ENCODE measurements at regions not wholly inside any gene's neighbourhood (a gene's known extent, or its start where the extent isn't known, plus 50 kb on each side); places are given as distances from the start of the nearest gene placed in this dataset.

GRCh38 chr6:1066449-1067090 is 245.3 kb upstream of the FOXQ1 start:
- DNase-seq (ENCODE audit: low read depth) = no peak
- H3K4me3 ChIP-seq (ENCODE audit: low read length) = no peak overlapping the region
- TF ChIP-seq, protein P1, sequence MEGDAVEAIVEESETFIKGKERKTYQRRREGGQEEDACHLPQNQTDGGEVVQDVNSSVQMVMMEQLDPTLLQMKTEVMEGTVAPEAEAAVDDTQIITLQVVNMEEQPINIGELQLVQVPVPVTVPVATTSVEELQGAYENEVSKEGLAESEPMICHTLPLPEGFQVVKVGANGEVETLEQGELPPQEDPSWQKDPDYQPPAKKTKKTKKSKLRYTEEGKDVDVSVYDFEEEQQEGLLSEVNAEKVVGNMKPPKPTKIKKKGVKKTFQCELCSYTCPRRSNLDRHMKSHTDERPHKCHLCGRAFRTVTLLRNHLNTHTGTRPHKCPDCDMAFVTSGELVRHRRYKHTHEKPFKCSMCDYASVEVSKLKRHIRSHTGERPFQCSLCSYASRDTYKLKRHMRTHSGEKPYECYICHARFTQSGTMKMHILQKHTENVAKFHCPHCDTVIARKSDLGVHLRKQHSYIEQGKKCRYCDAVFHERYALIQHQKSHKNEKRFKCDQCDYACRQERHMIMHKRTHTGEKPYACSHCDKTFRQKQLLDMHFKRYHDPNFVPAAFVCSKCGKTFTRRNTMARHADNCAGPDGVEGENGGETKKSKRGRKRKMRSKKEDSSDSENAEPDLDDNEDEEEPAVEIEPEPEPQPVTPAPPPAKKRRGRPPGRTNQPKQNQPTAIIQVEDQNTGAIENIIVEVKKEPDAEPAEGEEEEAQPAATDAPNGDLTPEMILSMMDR (IDR thresholded peaks at IDR 0.05; ENCODE audit: insufficient read depth, low read depth, low read length, missing control alignments) = no peak

DNA sequence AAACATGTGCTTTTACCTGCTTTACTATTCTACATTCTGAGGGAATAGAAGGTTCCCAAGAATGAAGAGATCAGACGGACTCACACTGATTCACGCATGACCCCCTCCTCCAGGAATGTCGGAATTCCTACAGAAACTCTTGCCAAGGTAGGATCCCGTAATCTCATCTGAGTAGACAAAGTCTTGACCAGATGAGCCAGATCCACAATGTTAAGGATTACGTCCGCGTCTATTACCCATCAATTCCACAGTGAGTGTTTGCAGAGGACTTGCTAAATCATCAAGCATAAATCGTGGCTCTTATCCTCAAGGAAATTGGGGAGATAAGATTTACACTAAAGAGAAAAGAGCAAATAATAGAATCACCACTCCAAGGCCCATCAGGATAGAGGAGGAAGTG is 245.9 kb upstream of the FOXQ1 start:
- no peak for DNase-seq (ENCODE audit: low read depth)
- TF ChIP-seq, protein P1 (IDR thresholded peaks at IDR 0.05; ENCODE audit: insufficient read depth, low read depth, low read length, missing control alignments) = no peak
- no peak overlapping the region for H3K4me3 ChIP-seq (ENCODE audit: low read length)

GRCh38 chr6:1063671-1064355 is 248.1 kb upstream of the FOXQ1 start:
- TF ChIP-seq, protein P1 (IDR thresholded peaks at IDR 0.05; ENCODE audit: insufficient read depth, low read depth, low read length, missing control alignments) = no peak
- peak; percentile 52 for DNase-seq (ENCODE audit: low read depth)

GRCh38 chr6:1062786-1063545 is 248.9 kb upstream of the FOXQ1 start:
- TF ChIP-seq, protein P1 (IDR thresholded peaks at IDR 0.05; ENCODE audit: insufficient read depth, low read depth, low read length, missing control alignments) = no peak
- H3K4me3 ChIP-seq (ENCODE audit: low read length) = no peak overlapping the region
- DNase-seq (ENCODE audit: low read depth) = no peak

More at GRCh38 chr6:1063671-1064355, 248.1 kb upstream of the FOXQ1 start:
- no peak overlapping the region for H3K4me3 ChIP-seq (ENCODE audit: low read length)

DNA sequence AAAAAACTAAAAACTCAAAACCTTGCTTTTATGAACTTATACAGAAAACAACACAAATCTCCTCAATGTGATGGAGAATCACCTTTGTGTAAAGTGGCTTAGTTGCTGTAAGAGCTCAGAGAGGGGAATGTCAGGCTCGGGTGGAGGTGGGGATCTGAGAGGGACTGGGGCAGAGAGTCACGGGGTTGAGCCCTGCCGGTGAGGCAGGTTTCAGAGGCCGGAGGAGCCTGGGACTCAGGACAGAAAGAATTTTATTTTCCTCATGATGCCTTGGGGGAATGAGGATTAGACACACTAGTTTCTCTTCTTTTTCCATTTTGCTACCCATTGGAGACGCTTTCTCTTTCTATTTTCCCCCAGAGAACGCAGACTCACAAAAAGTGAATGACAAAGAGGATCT is 252.3 kb upstream of the FOXQ1 start:
- DNase-seq (ENCODE audit: low read depth) = no peak
- no peak overlapping the region for H3K4me3 ChIP-seq (ENCODE audit: low read length)
- TF ChIP-seq, protein P1 (IDR thresholded peaks at IDR 0.05; ENCODE audit: insufficient read depth, low read depth, low read length, missing control alignments) = no peak

DNA sequence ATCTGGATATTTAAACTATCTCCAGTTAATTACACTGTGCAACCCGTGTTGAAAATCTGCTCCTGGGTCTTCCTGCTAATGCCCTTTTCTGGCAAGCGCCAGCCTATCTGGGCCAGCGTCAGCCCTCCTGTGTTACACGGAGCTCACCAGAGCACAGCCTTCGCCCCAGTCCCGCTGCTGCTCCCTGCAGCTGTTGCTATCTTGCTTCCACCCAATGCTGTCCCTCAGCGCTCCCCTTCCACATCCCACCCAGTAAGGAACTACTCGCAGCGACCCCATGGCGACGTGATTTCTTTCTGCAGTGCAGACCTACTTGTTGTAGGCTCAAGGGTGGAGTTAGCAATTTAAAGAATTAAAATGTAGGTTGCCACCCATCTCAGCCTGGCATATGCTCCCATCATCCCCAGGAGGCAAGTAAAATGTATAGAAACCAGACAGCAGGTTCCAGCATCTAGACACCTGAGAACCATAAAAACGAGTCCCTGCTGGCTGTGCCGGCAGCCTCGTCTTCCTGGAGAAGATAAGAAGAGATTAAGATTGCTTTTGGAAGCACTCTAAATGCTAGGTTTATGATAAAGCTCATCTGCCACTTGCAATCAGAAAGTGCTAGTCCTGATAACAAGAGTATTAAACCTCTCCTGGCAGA is 254.3 kb upstream of the FOXQ1 start:
- no peak overlapping the region for H3K4me3 ChIP-seq (ENCODE audit: low read length)
- TF ChIP-seq, protein P1 (IDR thresholded peaks at IDR 0.05; ENCODE audit: insufficient read depth, low read depth, low read length, missing control alignments) = no peak
- DNase-seq (ENCODE audit: low read depth) = no peak
